HG03097 (cell line): ENCODE measurements at regions not wholly inside any gene's neighbourhood (a gene's known extent, or its start where the extent isn't known, plus 50 kb on each side); places are given as distances from the start of the nearest gene placed in this dataset.

Source experiments
- ATAC-seq: cut with Tn5 transposase; IDR thresholded peaks from one replicate; pipeline ENCODE4 v1.9.1; 2021; ENCODE audit not compliant: unreplicated experiment, low FRiP score

GRCh38 chr10:78543749-78544362 lies 510.2 kb downstream of the RPS24 start:
- no peak for ATAC-seq

- no peak for ATAC-seq
Observed at GRCh38 chr10:78544423-78545090, 510.9 kb downstream of the RPS24 start.

GRCh38 chr10:78545756-78546155 lies 512.1 kb downstream of the RPS24 start:
- ATAC-seq, result no peak

GRCh38 chr10:78547397-78547796 lies 513.7 kb downstream of the RPS24 start:
- ATAC-seq, result no peak

GRCh38 chr10:78547905-78548304 lies 514.2 kb downstream of the RPS24 start:
- ATAC-seq, result no peak

- ATAC-seq, result no peak
Observed at GRCh38 chr10:78548369-78548768, 514.7 kb downstream of the RPS24 start.

GRCh38 chr10:78549140-78549935 lies 515.7 kb downstream of the RPS24 start:
- ATAC-seq, result no peak

- ATAC-seq, result no peak
Observed at GRCh38 chr10:78550090-78550489, 516.4 kb downstream of the RPS24 start.

- ATAC-seq, result no peak
Observed at GRCh38 chr10:78550716-78551115, 517.1 kb downstream of the RPS24 start.

GRCh38 chr10:78551184-78552005 lies 517.4 kb upstream of the ZMIZ1 start:
- no peak for ATAC-seq

- ATAC-seq, result no peak
Observed at GRCh38 chr10:78552261-78552811, 516.4 kb upstream of the ZMIZ1 start.

- no peak for ATAC-seq
Observed at GRCh38 chr10:78553792-78554191, 515.0 kb upstream of the ZMIZ1 start.

GRCh38 chr10:78555128-78555527 lies 513.6 kb upstream of the ZMIZ1 start:
- ATAC-seq, result no peak

GRCh38 chr10:78556705-78557432 lies 511.9 kb upstream of the ZMIZ1 start:
- no peak for ATAC-seq

- ATAC-seq, result no peak
Observed at GRCh38 chr10:78557433-78557925, 511.3 kb upstream of the ZMIZ1 start.

GRCh38 chr10:78559661-78560340 lies 509.0 kb upstream of the ZMIZ1 start:
- ATAC-seq, result no peak

GRCh38 chr10:78560341-78560688 lies 508.5 kb upstream of the ZMIZ1 start:
- no peak for ATAC-seq

GRCh38 chr10:78563314-78563713 lies 505.5 kb upstream of the ZMIZ1 start:
- ATAC-seq, result no peak

GRCh38 chr10:78565841-78566240 lies 502.9 kb upstream of the ZMIZ1 start:
- no peak for ATAC-seq
